GM12801 (cell line): ENCODE measurements at regions not wholly inside any gene's neighbourhood (a gene's known extent, or its start where the extent isn't known, plus 50 kb on each side); places are given as distances from the start of the nearest gene placed in this dataset.

ENCODE experiments used
- TF ChIP-seq, protein P1 (sequence below): IDR thresholded peaks from one replicate; pipeline ENCODE4 v1.5.1; 2011; ENCODE audit warnings: control low read depth; ENCODE audit not compliant: insufficient read length; ENCODE audit errors: extremely low read depth

DNA sequence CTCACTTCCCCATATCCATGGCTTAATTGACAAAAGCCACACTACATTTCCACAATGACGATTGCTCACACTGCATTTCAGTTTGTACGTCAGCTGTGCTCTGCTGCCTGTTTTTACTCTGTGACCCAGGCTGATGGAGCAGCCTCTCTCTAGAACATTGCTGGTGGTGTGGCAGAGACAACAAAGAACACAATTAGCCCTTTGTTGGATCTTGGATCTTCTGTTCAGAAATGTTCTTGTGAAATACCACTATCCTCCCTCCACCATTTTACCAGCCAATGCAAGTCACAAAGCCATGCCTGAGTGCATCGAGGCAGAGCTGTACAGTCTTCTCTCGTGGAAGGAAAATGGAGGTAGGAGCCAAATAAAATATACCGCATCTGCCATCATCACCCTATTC, 56.9 kb upstream of the TBC1D5 start:
- TF ChIP-seq, protein P1, sequence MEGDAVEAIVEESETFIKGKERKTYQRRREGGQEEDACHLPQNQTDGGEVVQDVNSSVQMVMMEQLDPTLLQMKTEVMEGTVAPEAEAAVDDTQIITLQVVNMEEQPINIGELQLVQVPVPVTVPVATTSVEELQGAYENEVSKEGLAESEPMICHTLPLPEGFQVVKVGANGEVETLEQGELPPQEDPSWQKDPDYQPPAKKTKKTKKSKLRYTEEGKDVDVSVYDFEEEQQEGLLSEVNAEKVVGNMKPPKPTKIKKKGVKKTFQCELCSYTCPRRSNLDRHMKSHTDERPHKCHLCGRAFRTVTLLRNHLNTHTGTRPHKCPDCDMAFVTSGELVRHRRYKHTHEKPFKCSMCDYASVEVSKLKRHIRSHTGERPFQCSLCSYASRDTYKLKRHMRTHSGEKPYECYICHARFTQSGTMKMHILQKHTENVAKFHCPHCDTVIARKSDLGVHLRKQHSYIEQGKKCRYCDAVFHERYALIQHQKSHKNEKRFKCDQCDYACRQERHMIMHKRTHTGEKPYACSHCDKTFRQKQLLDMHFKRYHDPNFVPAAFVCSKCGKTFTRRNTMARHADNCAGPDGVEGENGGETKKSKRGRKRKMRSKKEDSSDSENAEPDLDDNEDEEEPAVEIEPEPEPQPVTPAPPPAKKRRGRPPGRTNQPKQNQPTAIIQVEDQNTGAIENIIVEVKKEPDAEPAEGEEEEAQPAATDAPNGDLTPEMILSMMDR = no peak

DNA sequence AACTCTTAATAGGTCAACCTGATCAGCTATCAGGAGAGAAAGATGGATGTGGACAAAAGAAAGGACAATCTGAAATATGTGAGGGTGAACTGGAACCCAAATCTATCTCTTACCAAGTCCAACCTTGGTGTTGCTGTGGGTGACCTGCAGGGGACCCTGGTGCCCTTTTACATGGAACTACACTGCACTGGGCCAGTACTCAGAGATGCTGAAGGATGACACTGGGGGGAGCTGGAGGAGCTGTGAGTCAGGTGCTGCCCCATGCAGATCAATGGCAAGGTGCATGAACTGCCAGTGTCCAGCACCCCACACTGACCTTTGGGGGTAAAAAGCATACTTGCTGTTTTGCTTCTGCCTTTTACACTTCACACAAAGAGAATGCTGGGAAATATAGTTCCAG, 55.6 kb upstream of the TBC1D5 start:
- TF ChIP-seq, protein P1 = no peak

DNA sequence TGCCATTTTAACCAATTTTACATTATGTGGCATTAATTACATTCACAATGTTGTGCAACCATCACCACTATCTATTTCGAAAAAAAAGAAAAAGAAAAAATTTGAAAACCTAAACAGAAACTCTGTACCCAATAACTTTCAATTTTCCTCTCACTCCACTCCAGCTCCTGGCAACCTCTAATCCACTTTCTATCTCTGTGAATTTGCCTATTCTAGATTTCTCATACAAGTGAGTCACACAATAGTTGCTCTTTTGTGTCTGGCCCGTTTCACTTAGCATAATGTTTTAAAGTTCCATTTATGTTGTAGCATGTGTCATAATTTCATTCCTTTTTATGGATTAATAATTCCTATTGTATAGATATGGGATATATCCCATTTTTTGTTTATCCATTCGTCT, 53.3 kb upstream of the TBC1D5 start:
- TF ChIP-seq, protein P1 = no peak

DNA sequence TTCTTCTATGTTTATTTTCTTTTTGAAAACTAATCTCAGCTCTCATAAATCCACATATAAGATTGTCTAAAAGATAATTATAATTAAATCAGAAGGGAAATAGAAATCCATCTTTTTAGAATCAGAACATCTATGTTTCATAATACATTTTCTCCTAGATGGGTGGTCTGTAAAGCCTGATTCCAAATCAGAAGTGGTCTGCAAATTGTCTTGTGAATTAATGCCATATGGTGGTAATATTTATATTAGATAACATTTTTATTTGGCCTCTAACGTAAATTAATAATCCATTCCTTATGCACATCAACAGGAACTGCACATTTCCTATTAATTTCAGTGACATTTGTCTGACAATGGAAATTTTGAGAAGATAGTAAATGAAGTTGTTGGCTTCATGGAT, 52.8 kb upstream of the TBC1D5 start:
- TF ChIP-seq, protein P1 = no peak

DNA sequence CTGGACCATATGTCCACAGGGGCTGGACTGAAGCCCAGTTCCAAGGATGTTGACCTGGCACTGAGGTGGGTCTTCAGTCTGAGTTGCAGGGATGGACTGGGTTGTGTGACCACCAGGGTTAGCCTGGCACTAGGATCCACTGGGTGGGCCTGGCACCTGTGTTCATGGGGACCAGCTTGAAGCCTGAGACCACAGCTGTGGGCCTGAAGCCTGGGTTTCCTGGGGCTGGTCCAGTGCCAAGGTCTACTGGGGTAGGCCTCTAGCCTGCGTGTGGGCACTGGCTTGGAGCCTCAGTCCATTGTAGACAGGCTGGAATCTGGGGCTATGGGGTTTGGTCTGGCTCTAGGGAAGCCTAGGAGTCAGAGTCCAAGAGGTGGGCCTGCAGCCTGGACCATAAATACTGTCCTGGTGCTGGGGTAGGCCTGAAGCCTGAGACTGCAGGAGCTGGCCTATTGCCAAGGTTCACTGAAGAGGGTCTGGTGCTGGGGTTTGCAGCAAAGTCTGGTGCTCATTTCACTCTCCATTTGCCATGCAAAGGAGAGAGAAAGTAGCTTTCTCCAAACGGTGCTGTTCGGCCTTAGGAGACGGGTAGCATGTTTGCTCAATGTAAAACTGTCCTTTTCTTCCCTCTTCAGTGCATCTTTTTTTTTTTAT, 51.2 kb upstream of the TBC1D5 start:
- TF ChIP-seq, protein P1 = no peak
